HG03280 (cell line): ENCODE measurements at regions not wholly inside any gene's neighbourhood (a gene's known extent, or its start where the extent isn't known, plus 50 kb on each side); places are given as distances from the start of the nearest gene placed in this dataset.
"Not testable (repeated sequence)": the region's sequence is repeated elsewhere in the genome, so short reads cannot be mapped to it uniquely, and the experiment has no call there.

ENCODE experiments used
- ATAC-seq: cut with Tn5 transposase; IDR thresholded peaks from one replicate; pipeline ENCODE4 v1.9.1; 2021; ENCODE audit warnings: mild to moderate bottlenecking, moderate library complexity; ENCODE audit not compliant: unreplicated experiment

- no peak for ATAC-seq
These were observed 470.1 kb upstream of the ATP11B start for GRCh38 chr3:182323126-182323700.

GRCh38 chr3:182323898-182324297 lies 469.4 kb upstream of the ATP11B start:
- ATAC-seq, result no peak

GRCh38 chr3:182325213-182325950 lies 467.9 kb upstream of the ATP11B start:
- ATAC-seq, result peak; percentile 49

- ATAC-seq, result no peak
These were observed 466.1 kb upstream of the ATP11B start for GRCh38 chr3:182327196-182327681.

- no peak for ATAC-seq
These were observed 462.7 kb upstream of the ATP11B start for GRCh38 chr3:182330646-182331045.

- ATAC-seq, result no peak
These were observed 462.0 kb upstream of the ATP11B start for GRCh38 chr3:182331341-182331740.

GRCh38 chr3:182342252-182342651 lies 451.1 kb upstream of the ATP11B start:
- no peak for ATAC-seq

- ATAC-seq, result not testable (repeated sequence)
These were observed 449.3 kb upstream of the ATP11B start for GRCh38 chr3:182344026-182344425.

- no peak for ATAC-seq
These were observed 444.3 kb upstream of the ATP11B start for GRCh38 chr3:182349051-182349450.

GRCh38 chr3:182349951-182350517 lies 443.3 kb upstream of the ATP11B start:
- no peak for ATAC-seq

- no peak for ATAC-seq
These were observed 435.4 kb upstream of the ATP11B start for GRCh38 chr3:182357928-182358327.

- ATAC-seq, result no peak
These were observed 429.0 kb upstream of the ATP11B start for GRCh38 chr3:182364323-182364722.

GRCh38 chr3:182364723-182365650 lies 428.3 kb upstream of the ATP11B start:
- no peak for ATAC-seq

GRCh38 chr3:182366746-182367145 lies 426.6 kb upstream of the ATP11B start:
- no peak for ATAC-seq

GRCh38 chr3:182369861-182370260 lies 423.4 kb upstream of the ATP11B start:
- ATAC-seq, result no peak

- no peak for ATAC-seq
These were observed 422.4 kb upstream of the ATP11B start for GRCh38 chr3:182370949-182371348.

GRCh38 chr3:182375916-182376315 lies 417.4 kb upstream of the ATP11B start:
- ATAC-seq, result no peak

- ATAC-seq, result no peak
These were observed 411.0 kb upstream of the ATP11B start for GRCh38 chr3:182382112-182382857.

GRCh38 chr3:182384221-182384620 lies 409.1 kb upstream of the ATP11B start:
- no peak for ATAC-seq

- no peak for ATAC-seq
These were observed 407.9 kb upstream of the ATP11B start for GRCh38 chr3:182385356-182385755.
